PC-3 (cell line): ENCODE measurements at regions not wholly inside any gene's neighbourhood (a gene's known extent, or its start where the extent isn't known, plus 50 kb on each side); places are given as distances from the start of the nearest gene placed in this dataset.

Source experiments
- EZH2 ChIP-seq: fragments of 300-600 bp; sonication (generic); IDR thresholded peaks from one replicate; pipeline ENCODE4 v1.6.1; 2017; ENCODE audit warnings: antibody characterized with exemption, mild to moderate bottlenecking, low read length; ENCODE audit not compliant: unreplicated experiment
- TF ChIP-seq, protein P1 (sequence below): fragments of 300-600 bp; sonication (generic); conservative IDR thresholded peaks from 2 replicates; pipeline ENCODE4 v1.5.1; 2017; ENCODE audit warnings: antibody characterized with exemption, low read depth, mild to moderate bottlenecking, low read length

DNA sequence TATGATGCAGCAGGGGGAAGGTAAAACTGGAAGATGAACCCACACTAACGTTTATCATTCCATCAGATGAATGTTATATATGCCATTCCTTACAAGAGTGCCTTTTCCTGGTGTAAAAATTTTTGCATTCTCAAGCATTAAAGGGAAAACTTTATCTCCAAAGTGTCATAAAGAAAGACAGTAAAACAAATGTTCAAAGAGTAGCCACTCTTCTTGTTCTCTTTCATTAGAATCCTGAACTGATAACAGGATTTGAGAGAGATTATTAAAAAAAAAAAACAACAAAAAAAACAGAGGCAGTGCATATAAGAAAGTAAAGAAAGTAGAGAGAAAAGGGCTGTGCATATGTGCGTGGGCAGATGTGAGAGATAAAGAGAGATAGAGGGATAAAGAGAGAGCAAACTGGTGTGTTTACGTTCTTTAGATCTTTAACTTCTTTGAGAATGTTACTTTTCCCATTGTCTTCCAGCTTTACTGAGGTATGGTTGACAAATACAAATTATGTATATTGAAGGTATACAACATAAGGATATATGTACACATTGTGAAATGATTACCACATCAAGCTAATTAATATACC, 275.4 kb downstream of the HS3ST1 start:
- TF ChIP-seq, protein P1, sequence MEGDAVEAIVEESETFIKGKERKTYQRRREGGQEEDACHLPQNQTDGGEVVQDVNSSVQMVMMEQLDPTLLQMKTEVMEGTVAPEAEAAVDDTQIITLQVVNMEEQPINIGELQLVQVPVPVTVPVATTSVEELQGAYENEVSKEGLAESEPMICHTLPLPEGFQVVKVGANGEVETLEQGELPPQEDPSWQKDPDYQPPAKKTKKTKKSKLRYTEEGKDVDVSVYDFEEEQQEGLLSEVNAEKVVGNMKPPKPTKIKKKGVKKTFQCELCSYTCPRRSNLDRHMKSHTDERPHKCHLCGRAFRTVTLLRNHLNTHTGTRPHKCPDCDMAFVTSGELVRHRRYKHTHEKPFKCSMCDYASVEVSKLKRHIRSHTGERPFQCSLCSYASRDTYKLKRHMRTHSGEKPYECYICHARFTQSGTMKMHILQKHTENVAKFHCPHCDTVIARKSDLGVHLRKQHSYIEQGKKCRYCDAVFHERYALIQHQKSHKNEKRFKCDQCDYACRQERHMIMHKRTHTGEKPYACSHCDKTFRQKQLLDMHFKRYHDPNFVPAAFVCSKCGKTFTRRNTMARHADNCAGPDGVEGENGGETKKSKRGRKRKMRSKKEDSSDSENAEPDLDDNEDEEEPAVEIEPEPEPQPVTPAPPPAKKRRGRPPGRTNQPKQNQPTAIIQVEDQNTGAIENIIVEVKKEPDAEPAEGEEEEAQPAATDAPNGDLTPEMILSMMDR, result no peak
- no peak for TF ChIP-seq EZH2
